A549 (cell line): ENCODE measurements at regions not wholly inside any gene's neighbourhood (a gene's known extent, or its start where the extent isn't known, plus 50 kb on each side); places are given as distances from the start of the nearest gene placed in this dataset.

ENCODE experiments used
- ATAC-seq, 2 experiments: fragments of 200-7000 bp in 1 of 2; fragments of >200 bp in 1 of 2; cut with Nextera tagmentation in 1 of 2; cut with Tn5 transposase in 1 of 2; 3 replicates each; pipeline versions ENCODE4 v1.8.0 to v1.9.1; 2018 to 2020; ENCODE audit warnings: mild to moderate bottlenecking in 1 of 2, moderate library complexity in 1 of 2
- CTCF ChIA-PET: fragments of 300-600 bp; sonication (Branson Sonifier 250); formaldehyde crosslinking; extraction: SDS; loops from one replicate; lab custom pipeline; 2021; ENCODE audit warnings: antibody characterized with exemption, inconsistent platforms; lab: Yijun Ruan, JAX
- POLR2A ChIA-PET: fragments of 350-600 bp; formaldehyde crosslinking; extraction: SDS; loops from one replicate; lab custom pipeline; 2021; ENCODE audit warnings: antibody characterized with exemption, inconsistent platforms; lab: Yijun Ruan, JAX
- DNase-seq, 2 experiments: peaks; one replicate each; pipeline versions ENCODE4 v3.0.0 to v3.0.0-alpha.2; 2011 to 2016; ENCODE audit warnings: low read depth in 1 of 2, low spot score in 1 of 2
- FAIRE-seq: peaks from 2 replicates; lab custom pipeline; 2011; peaks lifted over from hg19 to GRCh38; lab: Jason Lieb, UNC
- H3K27ac ChIP-seq, 2 experiments: fragments of >200 bp; sonication (Bioruptor Twin); formaldehyde crosslinking; 3 replicates each; pipeline ENCODE4 v1.5.1; 2016 to 2017
- H3K4me1 ChIP-seq: fragments of >200 bp; sonication (Bioruptor Twin); formaldehyde crosslinking; 3 replicates; pipeline ENCODE4 v1.6.1; 2016
- H3K4me2 ChIP-seq: fragments of >200 bp; sonication (Bioruptor Twin); formaldehyde crosslinking; 3 replicates; pipeline ENCODE4 v1.6.1; 2016
- H3K4me3 ChIP-seq: fragments of >200 bp; sonication (Bioruptor Twin); formaldehyde crosslinking; 3 replicates; pipeline ENCODE4 v1.5.1; 2016
- H3K9me3 ChIP-seq: fragments of >200 bp; sonication (Bioruptor Twin); formaldehyde crosslinking; 3 replicates; pipeline ENCODE4 v1.6.1; 2016
- BHLHE40 ChIP-seq: IDR thresholded peaks from 2 replicates; pipeline ENCODE4 v1.6.1; 2012; ENCODE audit warnings: low read depth, low read length, inconsistent platforms
- CBX2 ChIP-seq: fragments of 200-600 bp; sonication (generic); IDR thresholded peaks from 2 replicates; pipeline ENCODE4 v1.6.1; 2016; ENCODE audit warnings: low read depth, mild to moderate bottlenecking, borderline replicate concordance
- EP300 ChIP-seq, 2 experiments: fragments of >200 bp; sonication (Bioruptor Twin); formaldehyde crosslinking; IDR thresholded peaks; 2 replicates in 1 of 2; 3 replicates in 1 of 2; pipeline ENCODE4 v1.6.1; 2016 to 2017
- FOSL2 ChIP-seq, 2 experiments: fragments of 450-650 bp in 1 of 2; fragments of >200 bp in 1 of 2; sonication (Bioruptor Twin) in 1 of 2; formaldehyde crosslinking; IDR thresholded peaks; 2 replicates each; pipeline versions ENCODE4 v1.5.0 to v1.6.1; 2016 to 2020; ENCODE audit warnings: mild to moderate bottlenecking in 1 of 2, moderate library complexity in 1 of 2
- FOXS1 ChIP-seq: fragments of 250-450 bp; sonication (Bioruptor Pico); IDR thresholded peaks from 2 replicates; pipeline ENCODE4 v1.5.0; 2020; ENCODE audit warnings: mild to moderate bottlenecking, moderate library complexity
- GATA3 ChIP-seq: IDR thresholded peaks from 2 replicates; pipeline ENCODE4 v1.6.1; 2012; ENCODE audit warnings: borderline replicate concordance
- HEYL ChIP-seq: fragments of 250-450 bp; sonication (Bioruptor Pico); IDR thresholded peaks from 2 replicates; pipeline ENCODE4 v1.8.0; 2021; ENCODE audit warnings: mild to moderate bottlenecking, moderate library complexity
- HOXA7 ChIP-seq: fragments of 250-450 bp; sonication (Bioruptor Pico); IDR thresholded peaks from 2 replicates; pipeline ENCODE4 v1.5.0; 2020; ENCODE audit warnings: mild to moderate bottlenecking, moderate library complexity
- HOXB5 ChIP-seq: fragments of 250-450 bp; sonication (Bioruptor Pico); IDR thresholded peaks from 2 replicates; pipeline ENCODE4 v1.5.0; 2020; ENCODE audit warnings: mild to moderate bottlenecking, moderate library complexity
- MAZ ChIP-seq: fragments of 150-350 bp; IDR thresholded peaks from 2 replicates; pipeline ENCODE4 v1.6.1; 2014; ENCODE audit warnings: antibody characterized with exemption, low read depth, low read length, borderline replicate concordance
- MYC ChIP-seq: IDR thresholded peaks from 2 replicates; pipeline ENCODE4 v1.6.1; 2012; ENCODE audit warnings: mild to moderate bottlenecking, inconsistent platforms, low read length, improper control_type of control experiment, borderline replicate concordance
- NR3C1 ChIP-seq: fragments of >200 bp; sonication (Bioruptor Twin); formaldehyde crosslinking; IDR thresholded peaks from 3 replicates; pipeline ENCODE4 v1.6.1; 2017
- PHF8 ChIP-seq: fragments of 200-600 bp; sonication (generic); IDR thresholded peaks from 2 replicates; pipeline ENCODE4 v1.6.1; 2016; ENCODE audit warnings: low read depth, mild to moderate bottlenecking, antibody characterized with exemption, moderate library complexity, borderline replicate concordance
- RAD21 ChIP-seq, 2 experiments: fragments of >200 bp in 1 of 2; sonication (Bioruptor Twin) in 1 of 2; formaldehyde crosslinking in 1 of 2; IDR thresholded peaks in 1 of 2; conservative IDR thresholded peaks in 1 of 2; 2 replicates in 1 of 2; 3 replicates in 1 of 2; pipeline ENCODE4 v1.6.1; 2012 to 2018; ENCODE audit warnings: inconsistent platforms in 1 of 2
- RARB ChIP-seq: fragments of 250-450 bp; sonication (Bioruptor Pico); IDR thresholded peaks from 2 replicates; pipeline ENCODE4 v1.8.0; 2021; ENCODE audit warnings: mild to moderate bottlenecking, moderate library complexity
- RCOR1 ChIP-seq: fragments of 150-350 bp; IDR thresholded peaks from 2 replicates; pipeline ENCODE4 v1.6.1; 2014; ENCODE audit warnings: antibody characterized with exemption, low read length, low read depth
- RFX5 ChIP-seq: fragments of 450-650 bp; IDR thresholded peaks from 2 replicates; pipeline ENCODE4 v1.7.1; 2014; ENCODE audit warnings: antibody characterized with exemption, mild to moderate bottlenecking, moderate library complexity
- SMC3 ChIP-seq: fragments of >200 bp; sonication (Bioruptor Twin); formaldehyde crosslinking; IDR thresholded peaks from 3 replicates; pipeline ENCODE4 v1.6.1; 2018; ENCODE audit warnings: inconsistent platforms
- TFCP2L1 ChIP-seq: fragments of 250-450 bp; sonication (Bioruptor Pico); IDR thresholded peaks from 2 replicates; pipeline ENCODE4 v1.5.0; 2021; ENCODE audit warnings: mild to moderate bottlenecking
- TP53 ChIP-seq: fragments of 250-450 bp; sonication (Bioruptor Pico); IDR thresholded peaks from 2 replicates; pipeline ENCODE4 v1.5.0; 2021; ENCODE audit warnings: mild to moderate bottlenecking, moderate library complexity
- WGBS: methylation state at CpG from one replicate; pipeline ENCODE4 v1.1.6; 2017; ENCODE audit errors: missing lambda C conversion rate; 5-methylcytosine and 5-hydroxymethylcytosine counted together
- TF ChIP-seq, protein P1 (sequence below): fragments of >200 bp; sonication (Bioruptor Twin); formaldehyde crosslinking; IDR thresholded peaks from 3 replicates; pipeline ENCODE4 v1.6.1; 2016
- TF ChIP-seq, protein P2 (sequence below): fragments of 250-450 bp; sonication (Bioruptor Pico); IDR thresholded peaks from 2 replicates; pipeline ENCODE4 v1.5.0; 2020; ENCODE audit warnings: low read depth, mild to moderate bottlenecking, moderate library complexity
- TF ChIP-seq, protein P3 (sequence below): IDR thresholded peaks from 2 replicates; pipeline ENCODE4 v1.6.1; 2012; ENCODE audit warnings: low read depth, borderline replicate concordance
- TF ChIP-seq, protein P4 (sequence below): IDR thresholded peaks from 2 replicates; pipeline ENCODE4 v1.6.1; 2012
- TF ChIP-seq, protein P5 (sequence below): fragments of 250-450 bp; sonication (Bioruptor Pico); IDR thresholded peaks from 2 replicates; pipeline ENCODE4 v1.5.0; 2021; ENCODE audit warnings: mild to moderate bottlenecking, moderate library complexity, borderline replicate concordance

DNA sequence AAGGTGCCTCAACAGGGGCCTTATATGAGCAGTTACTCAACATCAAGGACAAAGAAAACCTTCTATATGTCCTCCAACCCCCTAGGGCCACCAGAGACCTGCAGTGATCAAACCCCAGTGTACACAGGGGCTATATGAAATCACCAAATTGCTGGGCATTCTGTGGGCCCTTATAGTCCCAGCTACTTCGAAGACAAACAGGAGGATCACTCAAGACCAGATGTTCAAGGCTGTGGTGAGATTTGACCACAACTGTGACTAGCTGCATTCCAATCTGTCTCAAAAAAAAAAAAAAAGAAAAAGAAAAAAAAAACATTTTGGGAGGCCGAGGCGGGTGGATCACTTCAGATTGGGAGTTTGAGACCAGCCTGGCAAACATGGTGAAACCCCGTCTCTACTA, 51.0 kb upstream of the PRB2 start:
- ChIA-PET POLR2A (no interaction called here), CTCF (no interaction called here)
- no peak overlapping the region for H3K4me2 ChIP-seq
- H3K4me1 ChIP-seq: no peaks in the 10 kb centered on the region
- TF ChIP-seq EP300 (IDR thresholded peaks at IDR 0.05) (no peak), CBX2 (no peak), RCOR1 (no peak), BHLHE40 (no peak), HEYL (CRISPR knock-in tag) (no peak), HOXA7 (CRISPR knock-in tag) (no peak), RAD21 (conservative IDR thresholded peaks at IDR 0.05 in 1 of 2, IDR thresholded peaks at IDR 0.05 in 1 of 2) (no peak), SMC3 (no peak), HOXB5 (CRISPR knock-in tag) (no peak), TP53 (CRISPR knock-in tag) (no peak), MAZ (no peak), FOSL2 (IDR thresholded peaks at IDR 0.05) (no peak), FOSL2 (CRISPR knock-in tag; IDR thresholded peaks at IDR 0.05) (no peak), RARB (CRISPR knock-in tag) (no peak), NR3C1 (no peak), MYC (no peak), FOXS1 (CRISPR knock-in tag) (no peak), TFCP2L1 (no peak)
- TF ChIP-seq, protein P1, sequence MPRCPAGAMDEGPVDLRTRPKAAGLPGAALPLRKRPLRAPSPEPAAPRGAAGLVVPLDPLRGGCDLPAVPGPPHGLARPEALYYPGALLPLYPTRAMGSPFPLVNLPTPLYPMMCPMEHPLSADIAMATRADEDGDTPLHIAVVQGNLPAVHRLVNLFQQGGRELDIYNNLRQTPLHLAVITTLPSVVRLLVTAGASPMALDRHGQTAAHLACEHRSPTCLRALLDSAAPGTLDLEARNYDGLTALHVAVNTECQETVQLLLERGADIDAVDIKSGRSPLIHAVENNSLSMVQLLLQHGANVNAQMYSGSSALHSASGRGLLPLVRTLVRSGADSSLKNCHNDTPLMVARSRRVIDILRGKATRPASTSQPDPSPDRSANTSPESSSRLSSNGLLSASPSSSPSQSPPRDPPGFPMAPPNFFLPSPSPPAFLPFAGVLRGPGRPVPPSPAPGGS: no peak
- TF ChIP-seq, protein P2, sequence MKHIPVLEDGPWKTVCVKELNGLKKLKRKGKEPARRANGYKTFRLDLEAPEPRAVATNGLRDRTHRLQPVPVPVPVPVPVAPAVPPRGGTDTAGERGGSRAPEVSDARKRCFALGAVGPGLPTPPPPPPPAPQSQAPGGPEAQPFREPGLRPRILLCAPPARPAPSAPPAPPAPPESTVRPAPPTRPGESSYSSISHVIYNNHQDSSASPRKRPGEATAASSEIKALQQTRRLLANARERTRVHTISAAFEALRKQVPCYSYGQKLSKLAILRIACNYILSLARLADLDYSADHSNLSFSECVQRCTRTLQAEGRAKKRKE (CRISPR knock-in tag): no peak
- TF ChIP-seq, all 56 proteins: peak for 0
- DNase-seq (no peak), FAIRE-seq (no peak), ATAC-seq (no peak)
- WGBS: 25% methylated on average over 4 of the region's 4 CpGs
- Histone ChIP-seq H3K9me3 (no peaks in the 10 kb centered on the region), H3K4me3 (no peak overlapping the region), H3K27ac (no peak overlapping the region)

DNA sequence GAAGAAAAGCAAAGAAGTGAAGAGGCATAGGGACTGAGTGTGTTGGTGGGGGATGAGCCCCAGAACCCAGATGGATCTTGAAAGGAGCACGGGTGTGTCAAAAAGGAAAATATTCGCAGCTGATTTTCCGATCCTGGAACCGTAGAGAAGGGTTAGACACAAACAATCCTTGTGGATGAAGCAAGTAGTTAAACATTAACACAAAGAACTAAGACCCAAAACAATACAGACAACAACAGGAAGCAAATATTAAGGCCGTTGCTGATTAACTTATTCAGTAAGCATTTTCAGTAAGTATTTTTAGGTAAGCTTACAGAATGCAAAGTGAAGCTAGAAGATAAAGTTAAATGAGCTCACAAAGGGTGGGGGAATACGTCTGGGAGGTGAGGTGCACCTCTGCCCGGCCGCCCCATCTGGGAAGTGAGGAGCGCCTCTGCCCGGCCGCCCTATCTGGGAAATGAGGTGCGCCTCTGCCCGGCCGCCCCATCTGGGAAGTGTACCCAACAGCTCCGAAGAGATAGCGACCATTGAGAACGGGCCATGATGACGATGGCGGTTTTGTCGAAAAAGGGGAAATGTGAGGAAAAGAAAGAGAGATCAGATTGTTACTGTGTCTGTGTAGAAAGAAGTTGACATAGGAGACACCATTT, 62.8 kb upstream of the PRB2 start:
- ATAC-seq: no peak
- ChIA-PET CTCF (no interaction called here), POLR2A (no interaction called here)
- WGBS: 50% methylated on average over 16 of the region's 20 CpGs
- no peaks in the 10 kb centered on the region for H3K9me3 ChIP-seq
- no peaks in the 10 kb centered on the region for H3K4me1 ChIP-seq
- no peak overlapping the region for H3K4me3 ChIP-seq
- no peak for DNase-seq
- no peak overlapping the region for H3K4me2 ChIP-seq
- H3K27ac ChIP-seq: no peak overlapping the region
- FAIRE-seq: no peak
- TF ChIP-seq, protein P1: no peak
- TF ChIP-seq, protein P3, sequence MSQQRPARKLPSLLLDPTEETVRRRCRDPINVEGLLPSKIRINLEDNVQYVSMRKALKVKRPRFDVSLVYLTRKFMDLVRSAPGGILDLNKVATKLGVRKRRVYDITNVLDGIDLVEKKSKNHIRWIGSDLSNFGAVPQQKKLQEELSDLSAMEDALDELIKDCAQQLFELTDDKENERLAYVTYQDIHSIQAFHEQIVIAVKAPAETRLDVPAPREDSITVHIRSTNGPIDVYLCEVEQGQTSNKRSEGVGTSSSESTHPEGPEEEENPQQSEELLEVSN: no peak
- TF ChIP-seq, protein P4, sequence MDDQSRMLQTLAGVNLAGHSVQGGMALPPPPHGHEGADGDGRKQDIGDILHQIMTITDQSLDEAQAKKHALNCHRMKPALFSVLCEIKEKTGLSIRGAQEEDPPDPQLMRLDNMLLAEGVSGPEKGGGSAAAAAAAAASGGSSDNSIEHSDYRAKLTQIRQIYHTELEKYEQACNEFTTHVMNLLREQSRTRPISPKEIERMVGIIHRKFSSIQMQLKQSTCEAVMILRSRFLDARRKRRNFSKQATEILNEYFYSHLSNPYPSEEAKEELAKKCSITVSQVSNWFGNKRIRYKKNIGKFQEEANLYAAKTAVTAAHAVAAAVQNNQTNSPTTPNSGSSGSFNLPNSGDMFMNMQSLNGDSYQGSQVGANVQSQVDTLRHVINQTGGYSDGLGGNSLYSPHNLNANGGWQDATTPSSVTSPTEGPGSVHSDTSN: no peak
- TF ChIP-seq, protein P5, sequence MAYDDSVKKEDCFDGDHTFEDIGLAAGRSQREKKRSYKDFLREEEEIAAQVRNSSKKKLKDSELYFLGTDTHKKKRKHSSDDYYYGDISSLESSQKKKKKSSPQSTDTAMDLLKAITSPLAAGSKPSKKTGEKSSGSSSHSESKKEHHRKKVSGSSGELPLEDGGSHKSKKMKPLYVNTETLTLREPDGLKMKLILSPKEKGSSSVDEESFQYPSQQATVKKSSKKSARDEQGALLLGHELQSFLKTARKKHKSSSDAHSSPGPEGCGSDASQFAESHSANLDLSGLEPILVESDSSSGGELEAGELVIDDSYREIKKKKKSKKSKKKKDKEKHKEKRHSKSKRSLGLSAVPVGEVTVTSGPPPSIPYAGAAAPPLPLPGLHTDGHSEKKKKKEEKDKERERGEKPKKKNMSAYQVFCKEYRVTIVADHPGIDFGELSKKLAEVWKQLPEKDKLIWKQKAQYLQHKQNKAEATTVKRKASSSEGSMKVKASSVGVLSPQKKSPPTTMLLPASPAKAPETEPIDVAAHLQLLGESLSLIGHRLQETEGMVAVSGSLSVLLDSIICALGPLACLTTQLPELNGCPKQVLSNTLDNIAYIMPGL: no peak
- TF ChIP-seq FOXS1 (CRISPR knock-in tag) (no peak), RFX5 (no peak), PHF8 (no peak), GATA3 (no peak)
- TF ChIP-seq, all 56 proteins: peak for 0
